Neural progenitor cell (in vitro differentiated cells): ENCODE measurements at regions not wholly inside any gene's neighbourhood (a gene's known extent, or its start where the extent isn't known, plus 50 kb on each side); places are given as distances from the start of the nearest gene placed in this dataset.
A peak's percentile ranks its signal among the peaks of the same experiment; 100 is the strongest.

Experiments
- DNase-seq: peaks from one replicate; pipeline ENCODE4 v3.0.0-alpha.2; 2016; ENCODE audit warnings: low spot score
- H2AFZ ChIP-seq: fragments of 200-600 bp; sonication (generic); replicated peaks from 2 replicates; pipeline ENCODE4 v1.6.1; 2016; ENCODE audit warnings: antibody characterized with exemption
- H3F3A ChIP-seq: fragments of 200-600 bp; sonication (generic); 2 replicates; pipeline ENCODE4 v1.6.1; 2016; ENCODE audit warnings: antibody characterized with exemption, low read depth
- H3K27ac ChIP-seq: fragments of 200-600 bp; sonication (generic); 2 replicates; pipeline ENCODE4 v1.5.1; 2016; ENCODE audit warnings: mild to moderate bottlenecking
- H3K27me3 ChIP-seq: fragments of 200-600 bp; sonication (generic); 2 replicates; pipeline ENCODE4 v1.6.1; 2016; ENCODE audit warnings: mild to moderate bottlenecking, moderate library complexity
- H3K36me3 ChIP-seq: fragments of 200-600 bp; sonication (generic); 2 replicates; pipeline ENCODE4 v1.5.1; 2016
- H3K4me1 ChIP-seq: fragments of 200-600 bp; sonication (generic); 2 replicates; pipeline ENCODE4 v1.6.1; 2016; ENCODE audit warnings: mixed run types
- H3K4me2 ChIP-seq: fragments of 200-600 bp; sonication (generic); 2 replicates; pipeline ENCODE4 v1.6.1; 2016
- H3K4me3 ChIP-seq: fragments of 200-600 bp; sonication (generic); 2 replicates; pipeline ENCODE4 v1.5.1; 2016
- H3K79me2 ChIP-seq: fragments of 200-600 bp; sonication (generic); 2 replicates; pipeline ENCODE4 v1.6.1; 2016; ENCODE audit warnings: low read depth
- H3K9ac ChIP-seq: fragments of 200-600 bp; sonication (generic); 2 replicates; pipeline ENCODE4 v1.6.1; 2016
- H3K9me3 ChIP-seq: fragments of 200-600 bp; sonication (generic); 2 replicates; pipeline ENCODE4 v1.5.1; 2016; ENCODE audit warnings: low read depth
- H4K20me1 ChIP-seq: fragments of 200-600 bp; sonication (generic); 2 replicates; pipeline ENCODE4 v1.6.1; 2016; ENCODE audit warnings: low read depth
- H3K27ac Mint-ChIP-seq: 3 replicates; pipeline ENCODE4 v1.8.0; 2021; ENCODE audit warnings: mixed read lengths
- H3K27me3 Mint-ChIP-seq: 2 replicates; pipeline ENCODE4 v1.8.0; 2022; ENCODE audit warnings: low read depth, mild to moderate bottlenecking, inconsistent platforms, moderate library complexity, mixed read lengths; ENCODE audit not compliant: insufficient read depth
- H3K36me3 Mint-ChIP-seq: 3 replicates; pipeline ENCODE4 v1.8.0; 2021; ENCODE audit warnings: mixed read lengths
- H3K4me1 Mint-ChIP-seq: 3 replicates; pipeline ENCODE4 v1.8.0; 2021; ENCODE audit warnings: mixed read lengths
- H3K4me3 Mint-ChIP-seq: 3 replicates; pipeline ENCODE4 v1.8.0; 2021; ENCODE audit warnings: mild to moderate bottlenecking, moderate library complexity, mixed read lengths
- H3K9me3 Mint-ChIP-seq: 3 replicates; pipeline ENCODE4 v1.8.0; 2020; ENCODE audit warnings: mixed read lengths
- CTCF ChIP-seq: fragments of 200-600 bp; sonication (generic); IDR thresholded peaks from 2 replicates; pipeline ENCODE4 v1.5.1; 2017; ENCODE audit warnings: antibody characterized with exemption, mild to moderate bottlenecking
- EZH2 ChIP-seq: fragments of 200-600 bp; sonication (generic); IDR thresholded peaks from 2 replicates; pipeline ENCODE4 v1.6.1; 2017; ENCODE audit warnings: antibody characterized with exemption, mild to moderate bottlenecking, moderate library complexity
- EZH2phosphoT487 ChIP-seq: fragments of 200-600 bp; sonication (generic); IDR thresholded peaks from 2 replicates; pipeline ENCODE4 v1.6.1; 2017; ENCODE audit warnings: antibody characterized with exemption

- no peak overlapping the region for H3K4me3 ChIP-seq
- H4K20me1 ChIP-seq: no peaks in the 10 kb centered on the region
- no peaks in the 10 kb centered on the region for H3K9me3 ChIP-seq
- Mint-ChIP-seq H3K9me3 (no peaks in the 10 kb centered on the region), H3K4me3 (no peak overlapping the region), H3K36me3 (no peaks in the 10 kb centered on the region), H3K27me3 (no peaks in the 10 kb centered on the region), H3K27ac (no peak overlapping the region), H3K4me1 (peaks cover 4% of the 10 kb centered on the region)
- no peak overlapping the region for H2AFZ ChIP-seq
- TF ChIP-seq CTCF (no peak), EZH2 (no peak), EZH2phosphoT487 (no peak)
- no peaks in the 10 kb centered on the region for H3K27me3 ChIP-seq
- H3K4me1 ChIP-seq: no peaks in the 10 kb centered on the region
- H3F3A ChIP-seq: no peaks in the 10 kb centered on the region
- H3K27ac ChIP-seq: no peak overlapping the region
- H3K9ac ChIP-seq: no peak overlapping the region
- DNase-seq: no peak
- H3K4me2 ChIP-seq: no peak overlapping the region
- no peaks in the 10 kb centered on the region for H3K79me2 ChIP-seq
- H3K36me3 ChIP-seq: no peaks in the 10 kb centered on the region
Measured at GRCh38 chr3:167885277-167885676, 149.8 kb downstream of the SERPINI1 start.

- Histone ChIP-seq H3K4me1 (no peaks in the 10 kb centered on the region), H3K9me3 (no peaks in the 10 kb centered on the region), H3K4me3 (no peak overlapping the region), H3K27me3 (no peaks in the 10 kb centered on the region), H3K36me3 (no peaks in the 10 kb centered on the region), H3K4me2 (no peak overlapping the region), H3K79me2 (no peaks in the 10 kb centered on the region), H3K27ac (no peak overlapping the region), H4K20me1 (no peaks in the 10 kb centered on the region), H3F3A (no peaks in the 10 kb centered on the region), H3K9ac (no peak overlapping the region), H2AFZ (peak overlapping the region; percentile 40)
- Mint-ChIP-seq H3K4me1 (peaks cover 4% of the 10 kb centered on the region), H3K9me3 (no peaks in the 10 kb centered on the region), H3K4me3 (no peak overlapping the region), H3K27me3 (no peaks in the 10 kb centered on the region), H3K27ac (no peak overlapping the region), H3K36me3 (no peaks in the 10 kb centered on the region)
- DNase-seq: no peak
- TF ChIP-seq EZH2phosphoT487 (no peak), EZH2 (no peak), CTCF (no peak)
Measured at GRCh38 chr3:167884481-167884880, 149.0 kb downstream of the SERPINI1 start.

- Histone ChIP-seq H3K79me2 (no peaks in the 10 kb centered on the region), H3K9ac (no peak overlapping the region), H3K4me3 (no peak overlapping the region), H3K27ac (no peak overlapping the region), H3K4me1 (no peaks in the 10 kb centered on the region), H3K4me2 (no peak overlapping the region), H3K27me3 (no peaks in the 10 kb centered on the region), H3K9me3 (no peaks in the 10 kb centered on the region), H4K20me1 (no peaks in the 10 kb centered on the region), H3F3A (no peaks in the 10 kb centered on the region), H2AFZ (no peak overlapping the region), H3K36me3 (no peaks in the 10 kb centered on the region)
- DNase-seq: no peak
- H3K9me3 Mint-ChIP-seq: no peaks in the 10 kb centered on the region
- H3K4me3 Mint-ChIP-seq: no peak overlapping the region
- peaks cover 4% of the 10 kb centered on the region for H3K4me1 Mint-ChIP-seq
- TF ChIP-seq EZH2phosphoT487: no peak
- no peak for TF ChIP-seq CTCF
- no peak for TF ChIP-seq EZH2
- no peaks in the 10 kb centered on the region for H3K36me3 Mint-ChIP-seq
- no peaks in the 10 kb centered on the region for H3K27me3 Mint-ChIP-seq
- H3K27ac Mint-ChIP-seq: no peak overlapping the region
Measured at GRCh38 chr3:167883452-167883851, 147.9 kb downstream of the SERPINI1 start.
